ENCODE measurements at regions not wholly inside any gene's neighbourhood (a gene's known extent, or its start where the extent isn't known, plus 50 kb on each side); places are given as distances from the start of the nearest gene placed in this dataset.

DNA sequence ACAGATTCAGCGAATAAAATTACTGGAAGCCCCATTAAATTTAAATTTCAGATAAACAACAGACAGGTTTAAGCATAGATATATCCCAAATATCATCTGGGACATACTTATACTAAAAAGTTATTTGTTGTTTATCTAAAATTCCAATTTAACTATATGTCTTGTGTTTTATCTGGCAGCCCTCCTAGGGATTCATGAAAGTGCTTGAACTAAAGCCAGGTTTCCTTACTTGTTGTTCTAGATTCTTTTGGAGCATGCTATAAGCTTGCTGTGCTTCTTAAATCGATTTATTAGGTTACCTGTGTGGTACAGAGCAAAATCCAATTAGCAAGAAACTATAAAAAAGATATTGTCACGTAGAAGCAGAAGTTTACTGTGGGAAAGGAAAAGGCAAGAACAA, 202.5 kb upstream of the GMDS start:
- in situ Hi-C loops (cut with HindIII; ENCODE audit: low pct_ligation_motif_present, low pct_unique_long_range_greater_than_20kb, low sequenced_read_pairs), result no loop called here
- no peak for DNase-seq

DNA sequence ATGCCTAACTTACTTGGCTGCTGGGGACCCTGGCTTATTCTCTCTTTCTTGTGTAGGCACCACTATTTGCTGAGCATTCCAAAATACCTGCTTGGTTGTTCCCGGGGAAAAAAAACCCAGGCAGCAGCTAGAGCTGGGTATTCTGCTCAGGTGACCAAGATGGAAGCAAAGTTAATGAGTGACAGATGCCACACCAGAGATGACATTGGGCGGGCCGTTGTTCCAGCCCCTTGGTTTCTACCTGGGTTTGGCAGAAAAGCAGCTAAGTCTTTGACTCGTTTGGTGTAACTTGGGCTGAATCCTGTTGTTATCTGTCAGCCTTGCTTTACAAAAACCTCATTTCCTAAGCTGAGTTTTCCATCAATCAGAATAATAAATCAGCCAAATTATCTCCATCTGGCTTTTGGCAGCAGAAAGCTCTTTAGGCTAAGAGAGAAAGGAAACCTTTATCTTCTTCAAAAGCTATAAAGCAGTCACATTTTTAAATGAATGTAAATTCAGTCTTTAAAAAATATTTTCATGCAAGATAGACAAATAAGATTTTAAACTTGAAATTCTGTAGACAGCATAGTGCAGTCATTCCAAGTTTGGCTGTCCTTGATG, 202.0 kb upstream of the GMDS start:
- in situ Hi-C loops (cut with HindIII; ENCODE audit: low pct_ligation_motif_present, low pct_unique_long_range_greater_than_20kb, low sequenced_read_pairs), result no loop called here
- DNase-seq, result no peak

DNA sequence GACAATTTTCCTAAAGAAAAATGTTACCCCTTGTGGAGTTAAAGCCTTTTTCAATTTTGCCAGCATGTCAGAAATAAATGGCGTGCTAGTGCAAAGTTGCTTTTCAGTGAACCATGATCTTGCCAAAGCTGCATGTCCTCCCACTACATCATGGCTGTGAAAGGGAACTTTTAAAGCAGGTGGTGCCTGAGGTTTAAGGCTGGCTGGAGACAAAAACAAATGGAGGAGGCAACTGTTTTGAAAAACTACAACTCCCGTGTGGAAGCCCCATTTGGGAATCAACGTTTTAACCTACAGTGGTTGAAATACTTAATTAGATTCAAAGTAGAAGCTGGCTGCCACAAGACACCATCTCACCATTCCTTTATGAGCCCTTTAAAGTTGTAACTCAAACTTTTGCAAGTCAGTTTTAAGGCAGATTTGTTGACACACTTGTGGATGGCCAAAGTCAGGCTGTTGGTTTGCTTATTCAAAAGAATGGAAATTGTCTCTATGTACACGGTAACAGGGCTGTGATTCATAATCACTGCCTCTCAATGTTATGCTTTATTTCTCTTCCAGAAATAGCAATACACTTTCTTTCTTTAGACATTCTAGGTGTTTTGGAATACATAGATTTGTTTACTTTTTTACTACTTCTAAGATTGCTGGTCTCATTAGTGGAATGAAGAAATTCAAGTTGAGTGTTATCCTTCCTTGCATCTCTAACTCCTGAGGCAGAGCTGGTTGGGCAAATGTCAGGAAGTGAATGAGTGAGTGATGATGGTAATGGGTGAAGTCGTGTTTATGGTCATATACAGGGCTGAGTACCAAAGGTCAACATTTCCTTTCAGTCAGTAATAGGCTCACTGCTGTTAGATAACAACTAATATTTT, 196.4 kb upstream of the GMDS start:
- in situ Hi-C loops (cut with HindIII; ENCODE audit: low pct_ligation_motif_present, low pct_unique_long_range_greater_than_20kb, low sequenced_read_pairs), result no loop called here
- no peak for DNase-seq

DNA sequence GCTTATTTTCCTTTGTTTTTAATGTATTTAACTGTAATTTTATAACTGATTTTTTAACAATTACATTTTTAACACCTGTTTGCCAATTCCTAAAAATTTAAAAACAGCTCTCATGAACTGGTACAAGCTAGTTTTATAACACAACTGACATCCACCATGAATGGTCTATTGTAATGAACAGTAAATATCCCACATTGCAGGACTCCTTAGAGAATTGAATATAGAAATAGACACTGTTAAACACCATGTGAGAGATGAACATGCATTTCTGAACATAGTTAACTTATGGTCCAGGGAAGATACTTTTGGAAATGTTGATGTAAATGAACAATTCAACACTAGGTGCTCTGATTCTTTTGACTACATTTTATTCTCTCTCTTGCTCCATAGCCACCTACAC, 195.1 kb upstream of the GMDS start:
- no peak for DNase-seq
- in situ Hi-C loops (cut with HindIII; ENCODE audit: low pct_ligation_motif_present, low pct_unique_long_range_greater_than_20kb, low sequenced_read_pairs), result no loop called here

DNA sequence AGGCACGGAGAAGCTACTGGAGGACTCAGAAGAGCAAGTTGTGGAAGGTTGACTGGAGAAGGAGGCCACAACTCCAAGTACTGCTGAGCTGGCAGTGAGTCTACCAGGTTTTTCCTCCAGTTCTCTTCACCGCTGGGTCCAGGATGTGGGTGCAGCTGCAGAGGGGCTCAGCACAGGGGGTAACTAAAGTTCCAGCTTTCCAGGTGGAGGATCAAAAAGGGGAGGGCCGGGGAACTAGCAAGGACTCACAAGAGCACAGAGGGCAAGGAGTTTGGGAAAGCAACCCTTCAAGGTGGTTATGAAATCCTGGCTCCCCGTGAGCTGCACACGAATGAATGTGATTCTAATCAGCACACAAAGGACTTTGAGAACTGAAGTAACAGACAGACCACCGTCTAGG, 194.2 kb upstream of the GMDS start:
- DNase-seq, result no peak
- in situ Hi-C loops (cut with HindIII; ENCODE audit: low pct_ligation_motif_present, low pct_unique_long_range_greater_than_20kb, low sequenced_read_pairs), result no loop called here

DNA sequence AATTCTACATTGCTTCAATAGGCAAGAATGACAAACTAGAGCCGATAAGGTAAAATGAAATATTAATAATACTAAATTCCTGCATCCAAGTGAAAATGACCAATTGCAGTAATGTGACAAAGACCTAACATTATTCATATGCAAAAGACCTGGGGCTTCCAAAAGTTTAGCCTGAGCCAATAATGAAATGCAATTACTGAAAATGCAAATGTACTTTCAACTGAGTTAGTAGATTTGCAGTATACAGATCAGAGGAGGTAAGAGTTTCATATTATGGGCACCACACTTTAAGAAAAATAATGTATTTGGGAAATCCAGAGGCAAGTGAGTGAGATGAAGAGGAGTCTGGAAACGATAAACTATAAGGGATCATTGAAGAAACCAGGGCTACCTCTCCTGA, 193.7 kb upstream of the GMDS start:
- DNase-seq, result no peak
- in situ Hi-C loops (cut with HindIII; ENCODE audit: low pct_ligation_motif_present, low pct_unique_long_range_greater_than_20kb, low sequenced_read_pairs), result no loop called here

DNA sequence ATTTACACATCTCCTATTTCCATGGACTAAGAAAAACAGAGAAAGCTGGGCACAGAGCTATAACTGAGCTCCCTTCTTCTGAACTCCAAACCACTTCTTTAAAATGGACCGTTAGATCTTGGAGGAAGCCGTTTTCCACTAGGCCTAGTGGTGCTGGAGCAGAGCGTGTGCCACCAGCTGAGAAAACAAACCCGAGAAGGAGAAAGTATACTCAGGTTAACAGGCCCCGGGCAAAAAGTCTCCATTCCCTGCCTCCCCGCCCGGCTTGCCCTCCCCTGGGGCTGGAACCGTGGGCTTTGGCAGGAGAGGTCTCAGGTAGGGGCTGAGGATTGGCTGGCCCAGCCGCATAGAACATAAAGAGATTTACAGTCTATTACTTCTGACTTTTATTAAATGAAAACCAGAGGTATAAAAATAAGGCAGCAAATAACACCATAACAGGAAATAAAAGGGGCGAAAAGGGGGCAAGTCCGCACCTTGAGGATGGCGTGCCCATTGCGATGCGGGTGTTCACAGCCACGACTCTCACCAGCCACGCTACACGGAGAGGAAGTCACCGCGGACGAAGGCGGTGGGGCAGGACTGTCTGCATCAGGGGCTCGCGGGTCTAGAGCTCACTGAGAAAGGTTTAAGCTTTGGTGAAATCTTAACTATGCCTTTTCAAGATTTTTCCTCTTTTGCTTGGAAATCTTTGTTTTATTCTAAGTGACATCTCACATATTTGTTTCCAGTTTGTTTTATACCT, 191.2 kb upstream of the GMDS start:
- DNase-seq, result no peak
- in situ Hi-C loops (cut with HindIII; ENCODE audit: low pct_ligation_motif_present, low pct_unique_long_range_greater_than_20kb, low sequenced_read_pairs), result no loop called here

DNA sequence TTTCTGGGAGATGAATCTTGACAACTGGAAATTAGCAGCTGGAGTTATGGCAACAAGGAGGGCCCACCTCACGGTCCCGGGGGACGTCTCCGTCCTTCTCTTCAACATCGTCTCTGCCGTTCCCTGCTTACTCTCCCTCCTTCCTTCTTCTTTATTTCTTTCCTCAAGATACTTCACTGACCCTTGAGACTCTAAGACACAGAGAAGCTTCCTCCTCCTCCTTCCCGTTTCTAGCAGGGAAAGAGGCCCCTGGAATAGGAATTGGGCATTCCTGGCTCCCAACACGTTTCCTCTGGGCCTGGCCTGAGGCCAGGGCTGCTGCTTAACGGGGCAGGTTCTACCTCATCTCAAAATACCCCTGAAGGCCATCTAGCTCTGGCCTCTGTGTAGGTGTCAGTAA, 189.9 kb upstream of the GMDS start:
- DNase-seq, result no peak
- in situ Hi-C loops (cut with HindIII; ENCODE audit: low pct_ligation_motif_present, low pct_unique_long_range_greater_than_20kb, low sequenced_read_pairs), result no loop called here

DNA sequence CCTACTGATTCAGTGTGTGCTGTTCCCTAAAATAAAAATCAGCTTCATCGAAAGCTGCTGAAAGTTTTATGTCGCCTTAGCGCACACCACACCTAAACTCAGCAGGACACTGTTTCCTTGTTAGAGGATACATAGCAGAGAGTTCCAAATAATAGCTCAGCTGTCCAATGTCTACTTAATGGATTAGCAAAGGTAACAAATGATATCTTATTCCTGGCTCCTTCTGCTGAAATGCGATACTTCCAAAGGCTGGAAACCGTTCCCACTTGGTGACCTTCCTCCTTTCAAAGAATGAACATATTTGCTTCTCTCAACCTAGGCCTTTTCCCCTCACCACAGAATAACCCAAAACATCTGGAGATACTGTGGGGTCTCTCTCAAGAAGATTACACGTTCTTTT, 189.5 kb upstream of the GMDS start:
- no peak for DNase-seq
- in situ Hi-C loops (cut with HindIII; ENCODE audit: low pct_ligation_motif_present, low pct_unique_long_range_greater_than_20kb, low sequenced_read_pairs), result no loop called here

DNA sequence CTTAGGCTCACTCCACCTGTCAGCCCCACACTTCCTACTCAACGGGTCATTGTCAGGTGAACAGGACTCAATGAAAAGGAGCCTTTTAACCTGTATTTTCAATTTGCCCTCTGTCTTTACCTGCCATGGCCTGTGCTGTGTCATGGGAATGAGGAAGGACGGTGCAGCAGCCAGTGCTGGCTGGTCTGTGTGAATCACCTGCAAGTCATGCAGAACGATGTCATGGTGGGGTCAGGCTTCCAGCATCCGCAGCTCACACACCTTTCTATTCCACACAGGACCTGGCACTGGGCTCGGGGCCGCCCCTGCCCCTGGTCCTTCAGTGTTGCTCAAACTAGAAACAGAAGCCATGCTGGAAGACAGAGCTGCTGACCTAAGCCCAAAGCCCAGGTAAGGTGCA, 188.7 kb upstream of the GMDS start:
- in situ Hi-C loops (cut with HindIII; ENCODE audit: low pct_ligation_motif_present, low pct_unique_long_range_greater_than_20kb, low sequenced_read_pairs), result no loop called here
- DNase-seq, result peak; percentile 87

DNA sequence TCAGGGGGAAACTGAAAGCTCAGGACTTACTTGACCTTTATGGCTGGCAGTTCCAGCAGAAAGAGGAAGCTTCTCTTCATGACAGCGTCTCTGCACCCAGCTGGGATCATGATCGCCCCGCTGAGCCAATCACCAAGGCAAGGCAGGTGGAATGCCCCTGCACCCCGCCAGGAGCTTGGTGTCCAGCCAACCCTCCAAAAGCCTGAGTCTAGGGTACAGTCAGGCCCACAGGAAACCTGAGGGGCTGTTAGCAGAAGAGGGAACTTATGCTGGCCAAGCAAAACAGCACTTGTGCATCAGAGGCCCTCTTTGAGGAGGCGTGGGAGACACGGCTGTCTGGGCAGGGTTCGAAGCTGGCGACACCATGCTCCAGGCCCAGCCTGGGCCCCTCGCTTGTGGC, 188.3 kb upstream of the GMDS start:
- peak; percentile 40 for DNase-seq
- in situ Hi-C loops (cut with HindIII; ENCODE audit: low pct_ligation_motif_present, low pct_unique_long_range_greater_than_20kb, low sequenced_read_pairs), result no loop called here

DNA sequence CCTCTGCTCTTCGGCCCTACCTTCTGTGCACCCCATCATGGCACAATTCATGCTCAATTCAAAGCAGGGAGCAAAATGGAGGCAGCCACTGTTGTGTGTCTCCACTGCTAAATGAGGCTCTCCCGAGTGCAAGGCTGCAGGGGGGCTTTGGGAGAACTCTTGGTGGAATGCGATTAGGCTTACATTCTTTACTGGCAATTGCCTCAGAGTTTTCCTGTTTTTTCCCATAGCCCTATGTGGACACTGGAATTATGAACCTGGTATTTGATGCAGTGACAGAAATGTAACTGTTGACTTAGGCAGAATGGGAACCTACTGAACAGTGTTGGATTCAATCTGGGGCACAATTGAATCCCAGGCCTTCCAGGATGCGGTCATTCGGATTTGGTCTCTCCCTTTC, 187.9 kb upstream of the GMDS start:
- DNase-seq, result peak; percentile 22
- in situ Hi-C loops (cut with HindIII; ENCODE audit: low pct_ligation_motif_present, low pct_unique_long_range_greater_than_20kb, low sequenced_read_pairs), result no loop called here

DNA sequence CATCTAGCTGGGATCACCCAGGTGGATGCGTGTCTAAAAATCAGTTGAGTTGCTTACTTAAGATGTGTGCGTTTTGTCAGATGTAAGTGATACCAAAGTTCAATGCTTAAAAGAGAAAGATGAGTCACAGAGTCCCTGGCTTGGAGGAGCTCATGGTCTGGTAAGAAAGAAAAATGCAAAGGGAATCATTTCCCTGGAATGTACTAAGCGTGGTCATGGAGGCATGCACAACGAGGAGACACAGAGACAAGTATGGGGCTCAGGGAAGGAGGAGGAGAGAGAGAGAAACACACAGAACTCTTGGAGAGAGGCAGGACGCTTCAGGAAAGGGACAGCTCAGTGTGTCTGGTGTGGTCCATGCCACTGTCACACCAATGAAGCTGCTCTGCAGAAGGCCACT, 186.9 kb upstream of the GMDS start:
- in situ Hi-C loops (cut with HindIII; ENCODE audit: low pct_ligation_motif_present, low pct_unique_long_range_greater_than_20kb, low sequenced_read_pairs), result no loop called here
- peak; percentile 94 for DNase-seq

DNA sequence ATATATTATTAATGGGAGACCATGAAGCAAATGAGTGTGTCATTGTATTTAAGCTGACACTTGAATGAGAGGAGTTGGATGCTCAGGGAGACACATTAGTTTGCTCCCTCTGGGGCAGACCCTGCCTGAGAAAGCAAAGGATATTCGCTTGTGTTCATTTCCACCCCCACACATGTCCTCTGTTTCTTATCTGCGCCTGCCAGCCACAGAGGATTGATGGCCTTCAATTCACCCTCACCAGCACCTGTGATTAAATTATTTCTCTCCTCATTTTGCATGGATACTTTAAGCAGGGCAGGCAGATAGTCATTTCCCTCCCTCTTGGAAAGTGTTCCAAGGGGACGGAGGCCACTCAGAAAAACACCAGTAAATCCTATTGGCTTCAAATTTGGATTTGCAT, 185.2 kb upstream of the GMDS start:
- in situ Hi-C loops (cut with HindIII; ENCODE audit: low pct_ligation_motif_present, low pct_unique_long_range_greater_than_20kb, low sequenced_read_pairs), result no loop called here
- DNase-seq, result no peak

DNA sequence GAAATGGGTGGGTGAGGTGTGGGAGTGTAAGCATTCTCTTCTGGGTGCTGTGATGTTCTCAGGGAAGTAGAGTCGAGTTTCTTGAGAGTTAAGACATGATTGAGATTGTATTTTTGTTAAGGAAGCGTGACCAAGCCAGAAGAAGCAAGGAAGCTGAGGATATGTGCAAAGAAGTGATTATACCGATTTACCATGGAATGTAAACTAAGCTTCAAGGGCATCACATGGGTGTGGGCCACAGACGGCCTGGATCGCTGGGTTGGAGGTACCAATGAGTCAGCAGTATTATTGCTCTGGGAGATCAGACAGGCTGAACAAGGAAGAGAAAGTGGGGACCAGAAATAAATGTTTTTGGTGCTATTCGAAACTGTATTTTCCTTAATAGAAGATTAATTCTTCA, 184.1 kb upstream of the GMDS start:
- in situ Hi-C loops (cut with HindIII; ENCODE audit: low pct_ligation_motif_present, low pct_unique_long_range_greater_than_20kb, low sequenced_read_pairs), result no loop called here

DNA sequence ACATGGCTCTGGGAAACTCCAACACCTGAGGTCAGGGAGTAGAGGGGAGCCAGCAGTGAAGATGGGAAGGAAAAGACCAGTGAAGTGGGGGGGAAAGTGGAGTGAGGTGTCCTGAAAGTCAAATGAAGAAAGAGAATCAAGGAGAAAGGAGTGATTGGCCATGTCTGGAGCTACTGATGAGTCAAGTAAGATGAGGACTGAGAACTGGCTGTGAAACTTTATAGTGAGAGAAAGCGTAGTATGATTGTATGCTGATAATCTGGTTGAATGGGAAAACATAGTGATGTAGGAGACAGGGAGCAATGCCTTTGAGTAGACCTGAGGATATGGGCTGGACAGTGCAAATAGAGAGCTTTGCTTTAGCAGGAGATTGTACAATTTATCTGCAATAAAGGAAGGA, 183.6 kb upstream of the GMDS start:
- in situ Hi-C loops (cut with HindIII; ENCODE audit: low pct_ligation_motif_present, low pct_unique_long_range_greater_than_20kb, low sequenced_read_pairs), result no loop called here
- DNase-seq, result no peak

More for the DNA sequence above, 184.1 kb upstream of the GMDS start:
- no peak for DNase-seq

DNA sequence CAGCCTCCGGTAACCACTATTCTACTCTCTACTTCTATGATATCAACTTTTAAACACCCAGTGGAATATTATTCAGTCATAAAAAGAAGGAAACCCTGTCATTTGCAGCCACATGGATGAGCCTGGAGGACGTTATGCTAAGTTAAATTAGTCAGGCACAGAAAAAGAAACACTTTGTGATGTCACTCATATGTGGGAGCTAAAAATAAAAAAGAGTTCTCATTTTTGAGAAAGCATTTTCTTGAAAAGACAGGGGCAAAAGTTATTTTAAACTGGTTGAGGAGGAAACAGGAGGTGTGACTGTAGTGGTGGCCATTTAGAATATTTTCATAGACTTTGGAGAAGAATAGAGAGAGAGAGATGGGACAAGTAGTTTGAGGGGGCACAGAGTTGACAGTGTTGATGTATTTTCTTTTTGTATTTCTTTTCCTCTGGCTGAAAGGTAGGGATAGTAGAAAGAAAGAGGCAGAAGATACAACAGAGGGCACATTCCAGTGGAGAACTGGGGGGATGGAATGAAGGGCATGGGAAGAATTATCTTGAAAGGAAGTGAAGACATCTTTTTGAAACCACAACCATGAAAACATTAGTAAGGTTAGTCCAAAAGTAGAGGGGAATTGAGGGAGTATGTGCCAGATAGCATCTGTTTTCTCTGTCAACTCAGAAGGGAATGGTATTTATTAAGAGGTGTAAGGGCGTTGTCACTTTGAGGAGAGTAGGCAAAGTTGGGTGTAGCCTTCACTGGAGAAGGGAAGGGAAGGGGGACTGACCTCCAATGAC, 181.3 kb upstream of the GMDS start:
- no peak for DNase-seq
- in situ Hi-C loops (cut with HindIII; ENCODE audit: low pct_ligation_motif_present, low pct_unique_long_range_greater_than_20kb, low sequenced_read_pairs), result no loop called here

DNA sequence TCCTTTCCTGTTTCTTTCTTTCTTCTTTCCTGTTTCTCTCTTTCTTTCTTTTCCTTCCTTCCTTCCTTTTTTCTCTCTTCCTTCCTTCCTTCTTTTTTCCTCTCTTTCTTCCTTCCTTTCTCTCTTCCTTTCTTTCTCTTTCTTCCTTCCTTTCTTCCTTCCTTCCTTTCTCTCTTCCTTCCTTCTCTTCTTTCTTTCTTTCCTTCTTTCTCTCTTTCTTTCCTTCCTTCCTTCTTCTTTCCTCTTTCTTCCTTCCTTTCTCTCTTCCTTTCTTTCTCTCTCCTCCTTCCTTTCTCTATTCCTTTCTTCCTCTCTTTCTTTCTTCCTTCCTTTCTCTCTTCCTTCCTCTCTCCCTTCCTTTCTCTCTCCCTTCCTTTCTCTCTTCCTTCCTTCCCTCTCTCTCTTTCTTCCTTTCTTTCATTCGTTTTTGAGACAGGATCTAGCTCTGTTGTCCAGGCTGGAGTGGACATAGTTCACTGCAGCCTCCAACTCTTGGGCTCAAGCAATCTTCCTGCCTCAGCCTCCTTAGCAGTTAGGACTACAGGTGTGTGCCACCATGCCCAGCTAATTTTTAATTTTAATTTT, 170.8 kb upstream of the GMDS start:
- no peak for DNase-seq
- in situ Hi-C loops (cut with HindIII; ENCODE audit: low pct_ligation_motif_present, low pct_unique_long_range_greater_than_20kb, low sequenced_read_pairs), result no loop called here

Measured in ACHN (cell line).